ENCODE measurements at regions not wholly inside any gene's neighbourhood (a gene's known extent, or its start where the extent isn't known, plus 50 kb on each side); places are given as distances from the start of the nearest gene placed in this dataset.

GRCh38 chr21:41558842-41559241 lies 50.9 kb upstream of the TMPRSS2 start:
- H3K27ac ChIP-seq: no peak overlapping the region
- no peaks in the 10 kb centered on the region for H3K4me1 ChIP-seq (ENCODE audit: low read depth)
- no peak for TF ChIP-seq CTCF (IDR thresholded peaks at IDR 0.05; ENCODE audit: low read depth, low read length)
- H3K36me3 ChIP-seq: no peaks in the 10 kb centered on the region
- H3K27me3 ChIP-seq: no peaks in the 10 kb centered on the region
- H3K4me3 ChIP-seq: no peak overlapping the region
- no peak for DNase-seq (ENCODE audit: low read depth in 1 of 2, low spot score in 1 of 2)
- no peaks in the 10 kb centered on the region for H3K9me3 ChIP-seq (ENCODE audit: low read depth)

- DNase-seq (ENCODE audit: low read depth in 1 of 2, low spot score in 1 of 2): no peak
- Histone ChIP-seq H3K27ac (no peak overlapping the region), H3K36me3 (no peaks in the 10 kb centered on the region), H3K9me3 (ENCODE audit: low read depth) (no peaks in the 10 kb centered on the region), H3K27me3 (no peaks in the 10 kb centered on the region), H3K4me3 (no peak overlapping the region), H3K4me1 (ENCODE audit: low read depth) (no peaks in the 10 kb centered on the region)
- TF ChIP-seq CTCF (IDR thresholded peaks at IDR 0.05; ENCODE audit: low read depth, low read length): no peak
Measured at GRCh38 chr21:41557884-41558283, 49.9 kb upstream of the TMPRSS2 start.

Measured in cardiac muscle cell (in vitro differentiated cells and primary cell).